Stomach (tissue), 4 donors: ENCODE measurements at regions not wholly inside any gene's neighbourhood (a gene's known extent, or its start where the extent isn't known, plus 50 kb on each side); places are given as distances from the start of the nearest gene placed in this dataset.

Experiments used
- POLR2AphosphoS5 ChIP-seq, 3 donors: sonication (generic); formaldehyde crosslinking; IDR thresholded peaks; one replicate each; pipeline ENCODE4 v1.6.1; 2016; ENCODE audit warnings: antibody characterized with exemption in 3 of 3
- TF ChIP-seq, protein P1 (sequence below), 7 experiments: fragments of 450-650 bp in 4 of 7; fragments of 200-600 bp in 3 of 7; sonication (generic) in 3 of 7; IDR thresholded peaks; one replicate each; pipeline ENCODE4 v1.5.1; 2016 to 2019; ENCODE audit warnings: antibody characterized with exemption in 7 of 7, control low read depth in 2 of 7, mild to moderate bottlenecking in 1 of 7

GRCh38 chr2:129733041-129733440, 246.4 kb upstream of the RAB6C start:
- TF ChIP-seq, protein P1, sequence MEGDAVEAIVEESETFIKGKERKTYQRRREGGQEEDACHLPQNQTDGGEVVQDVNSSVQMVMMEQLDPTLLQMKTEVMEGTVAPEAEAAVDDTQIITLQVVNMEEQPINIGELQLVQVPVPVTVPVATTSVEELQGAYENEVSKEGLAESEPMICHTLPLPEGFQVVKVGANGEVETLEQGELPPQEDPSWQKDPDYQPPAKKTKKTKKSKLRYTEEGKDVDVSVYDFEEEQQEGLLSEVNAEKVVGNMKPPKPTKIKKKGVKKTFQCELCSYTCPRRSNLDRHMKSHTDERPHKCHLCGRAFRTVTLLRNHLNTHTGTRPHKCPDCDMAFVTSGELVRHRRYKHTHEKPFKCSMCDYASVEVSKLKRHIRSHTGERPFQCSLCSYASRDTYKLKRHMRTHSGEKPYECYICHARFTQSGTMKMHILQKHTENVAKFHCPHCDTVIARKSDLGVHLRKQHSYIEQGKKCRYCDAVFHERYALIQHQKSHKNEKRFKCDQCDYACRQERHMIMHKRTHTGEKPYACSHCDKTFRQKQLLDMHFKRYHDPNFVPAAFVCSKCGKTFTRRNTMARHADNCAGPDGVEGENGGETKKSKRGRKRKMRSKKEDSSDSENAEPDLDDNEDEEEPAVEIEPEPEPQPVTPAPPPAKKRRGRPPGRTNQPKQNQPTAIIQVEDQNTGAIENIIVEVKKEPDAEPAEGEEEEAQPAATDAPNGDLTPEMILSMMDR (IDR thresholded peaks at IDR 0.05), result no peak
- TF ChIP-seq POLR2AphosphoS5 (IDR thresholded peaks at IDR 0.05), result no peak
